ENCODE measurements at regions not wholly inside any gene's neighbourhood (a gene's known extent, or its start where the extent isn't known, plus 50 kb on each side); places are given as distances from the start of the nearest gene placed in this dataset.

DNA sequence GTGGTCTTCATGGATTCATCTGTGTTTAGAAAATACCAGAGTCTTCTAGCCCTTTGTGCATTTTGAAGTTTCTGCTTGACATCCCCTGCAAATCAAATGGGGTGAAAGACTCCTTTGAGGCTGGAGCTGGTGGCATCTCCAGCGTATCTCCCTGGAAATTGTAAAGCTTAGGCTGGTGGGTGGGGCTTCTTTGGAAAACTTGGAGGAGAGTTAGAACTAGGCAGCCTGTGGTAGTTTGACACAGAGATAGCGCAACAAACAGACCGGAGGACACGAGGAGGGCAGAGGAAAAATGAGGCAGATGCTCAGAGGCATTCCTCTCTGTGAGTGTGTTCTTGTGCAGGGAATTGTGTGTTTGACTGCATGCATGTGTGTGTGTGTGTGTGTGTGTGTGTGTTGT is 116.3 kb downstream of the IRX5 start:
- no peak for DNase-seq
- TF ChIP-seq POLR2A (IDR thresholded peaks at IDR 0.05), result no peak
- TF ChIP-seq, protein P1, sequence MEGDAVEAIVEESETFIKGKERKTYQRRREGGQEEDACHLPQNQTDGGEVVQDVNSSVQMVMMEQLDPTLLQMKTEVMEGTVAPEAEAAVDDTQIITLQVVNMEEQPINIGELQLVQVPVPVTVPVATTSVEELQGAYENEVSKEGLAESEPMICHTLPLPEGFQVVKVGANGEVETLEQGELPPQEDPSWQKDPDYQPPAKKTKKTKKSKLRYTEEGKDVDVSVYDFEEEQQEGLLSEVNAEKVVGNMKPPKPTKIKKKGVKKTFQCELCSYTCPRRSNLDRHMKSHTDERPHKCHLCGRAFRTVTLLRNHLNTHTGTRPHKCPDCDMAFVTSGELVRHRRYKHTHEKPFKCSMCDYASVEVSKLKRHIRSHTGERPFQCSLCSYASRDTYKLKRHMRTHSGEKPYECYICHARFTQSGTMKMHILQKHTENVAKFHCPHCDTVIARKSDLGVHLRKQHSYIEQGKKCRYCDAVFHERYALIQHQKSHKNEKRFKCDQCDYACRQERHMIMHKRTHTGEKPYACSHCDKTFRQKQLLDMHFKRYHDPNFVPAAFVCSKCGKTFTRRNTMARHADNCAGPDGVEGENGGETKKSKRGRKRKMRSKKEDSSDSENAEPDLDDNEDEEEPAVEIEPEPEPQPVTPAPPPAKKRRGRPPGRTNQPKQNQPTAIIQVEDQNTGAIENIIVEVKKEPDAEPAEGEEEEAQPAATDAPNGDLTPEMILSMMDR (IDR thresholded peaks at IDR 0.05), result no peak
- no peak overlapping the region for H3K27ac ChIP-seq
- H3K4me3 ChIP-seq, result no peak overlapping the region
- no peaks in the 10 kb centered on the region for H3K27me3 ChIP-seq
- no peaks in the 10 kb centered on the region for H3K4me1 ChIP-seq
- H3K36me3 ChIP-seq, result no peaks in the 10 kb centered on the region
- no peaks in the 10 kb centered on the region for H3K9me3 ChIP-seq

DNA sequence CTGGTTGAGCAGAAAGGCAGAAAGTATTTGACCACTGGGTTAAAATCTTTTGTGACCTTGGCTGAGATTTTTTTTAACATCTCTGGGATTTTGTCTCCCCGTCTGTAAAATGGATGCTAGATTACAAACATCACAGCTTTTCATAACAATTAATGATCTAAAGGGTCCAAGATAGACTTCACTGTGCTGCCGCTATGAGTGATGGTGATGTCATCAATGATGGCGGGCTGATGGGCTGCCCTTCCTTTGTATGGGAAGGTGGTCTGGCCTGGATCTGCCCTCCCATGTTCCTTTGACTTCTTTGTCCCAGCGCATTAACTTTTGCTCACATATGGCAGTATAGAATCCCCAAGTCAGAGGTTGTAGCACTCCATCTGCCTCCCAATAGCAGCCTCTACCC is 116.7 kb downstream of the IRX5 start:
- no peaks in the 10 kb centered on the region for H3K4me1 ChIP-seq
- H3K27me3 ChIP-seq, result no peaks in the 10 kb centered on the region
- no peaks in the 10 kb centered on the region for H3K36me3 ChIP-seq
- TF ChIP-seq, protein P1 (IDR thresholded peaks at IDR 0.05), result no peak
- no peak for TF ChIP-seq POLR2A (IDR thresholded peaks at IDR 0.05)
- no peak for DNase-seq
- no peak overlapping the region for H3K4me3 ChIP-seq
- no peaks in the 10 kb centered on the region for H3K9me3 ChIP-seq
- H3K27ac ChIP-seq, result no peak overlapping the region

DNA sequence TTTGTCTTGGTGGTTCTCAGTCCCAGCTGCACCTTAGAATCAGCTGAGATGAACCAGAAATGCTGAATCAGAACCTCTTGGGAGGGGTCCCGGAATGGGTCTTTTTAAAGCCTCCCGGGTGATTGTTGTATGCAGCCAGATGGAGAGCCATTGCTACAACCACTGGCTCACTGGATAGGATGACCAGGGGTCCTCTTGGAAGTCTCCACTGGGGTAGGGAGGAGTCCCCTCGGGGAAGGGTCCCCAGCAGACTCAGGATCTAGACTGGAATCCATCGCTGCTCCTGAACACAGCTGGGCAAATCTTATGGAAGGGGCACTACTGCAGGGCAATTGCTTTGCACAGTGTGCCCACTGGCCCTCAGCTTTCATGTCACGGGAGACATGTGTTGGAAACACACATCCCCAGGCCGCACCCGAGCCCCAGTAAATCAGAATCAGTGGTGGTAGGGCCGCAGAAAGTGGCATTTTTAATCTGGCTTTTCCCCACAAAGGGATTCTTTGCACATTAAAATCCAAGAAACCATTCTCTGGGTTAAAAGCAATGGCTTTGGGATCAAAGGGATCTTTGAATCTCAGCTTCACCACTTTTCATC is 117.3 kb downstream of the IRX5 start:
- Histone ChIP-seq H3K27me3 (no peaks in the 10 kb centered on the region), H3K4me1 (no peaks in the 10 kb centered on the region), H3K9me3 (no peaks in the 10 kb centered on the region), H3K4me3 (no peak overlapping the region), H3K36me3 (no peaks in the 10 kb centered on the region), H3K27ac (no peak overlapping the region)
- TF ChIP-seq POLR2A (IDR thresholded peaks at IDR 0.05), result no peak
- TF ChIP-seq, protein P1 (IDR thresholded peaks at IDR 0.05), result no peak
- no peak for DNase-seq

DNA sequence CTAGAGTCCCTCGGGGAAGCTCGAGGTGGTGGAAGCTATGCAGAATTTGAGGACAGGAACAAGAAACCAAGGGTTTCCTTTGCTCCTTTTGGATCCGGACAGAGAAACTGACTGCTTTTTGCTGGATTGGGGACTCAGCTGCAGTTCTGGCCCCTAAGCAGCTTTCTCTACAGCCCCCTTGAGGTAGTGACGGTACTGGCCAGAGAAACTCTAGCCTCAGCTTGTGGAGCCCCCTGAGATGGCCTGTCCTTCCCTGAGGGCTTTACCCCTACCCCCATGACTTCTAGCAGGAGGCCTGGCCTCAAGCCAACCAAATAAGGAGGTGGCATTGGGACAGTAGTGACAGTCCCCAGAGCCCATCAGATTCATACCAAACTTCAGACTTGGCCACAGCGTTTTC is 118.1 kb downstream of the IRX5 start:
- DNase-seq, result no peak

DNA sequence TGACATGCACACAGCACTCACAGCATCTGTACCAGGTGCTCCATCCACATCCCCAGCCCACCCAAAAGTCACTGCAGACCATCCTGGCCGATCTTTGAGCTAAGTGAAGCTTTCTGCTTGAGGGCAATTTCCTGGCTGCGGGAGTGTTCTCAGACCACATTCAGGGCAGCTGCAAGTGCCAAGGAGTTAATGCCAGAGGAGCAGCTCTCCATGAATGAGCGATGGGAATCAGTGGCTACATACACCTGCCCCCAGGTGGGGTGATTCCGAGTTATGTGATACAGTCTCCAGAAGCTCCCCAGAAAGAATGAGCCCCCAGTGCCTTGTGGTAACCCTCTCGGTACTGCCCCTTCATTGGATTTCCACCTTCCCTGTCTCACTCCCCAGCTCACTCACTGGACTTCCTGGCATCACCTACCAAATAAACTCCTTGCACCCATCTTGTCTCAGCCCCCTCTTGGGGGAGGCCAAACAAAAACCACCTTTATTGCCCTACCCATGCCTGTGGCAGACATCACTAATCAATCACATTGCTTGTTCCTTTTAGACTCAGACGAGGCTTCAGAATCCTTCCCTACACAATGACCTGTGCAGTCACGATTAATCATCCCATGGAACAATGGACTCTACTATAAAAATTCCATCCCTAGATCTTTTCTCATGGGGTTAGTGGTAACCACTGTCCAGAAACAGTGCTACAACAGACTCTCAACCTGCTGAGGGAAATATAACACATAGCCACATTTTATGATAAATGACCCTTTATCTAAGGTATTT is 121.1 kb downstream of the IRX5 start:
- no peak for TF ChIP-seq POLR2A (IDR thresholded peaks at IDR 0.05)
- TF ChIP-seq, protein P1 (IDR thresholded peaks at IDR 0.05), result no peak
- H3K4me3 ChIP-seq, result no peak overlapping the region
- H3K27ac ChIP-seq, result no peak overlapping the region
- H3K4me1 ChIP-seq, result peaks cover 0 to 6% (median 0%) of the 10 kb centered on the region in 4 donors
- no peaks in the 10 kb centered on the region for H3K9me3 ChIP-seq
- no peaks in the 10 kb centered on the region for H3K27me3 ChIP-seq
- DNase-seq, result no peak
- no peaks in the 10 kb centered on the region for H3K36me3 ChIP-seq

More for the DNA sequence above, 118.1 kb downstream of the IRX5 start:
- TF ChIP-seq POLR2A (IDR thresholded peaks at IDR 0.05), result no peak
- Histone ChIP-seq H3K4me1 (no peaks in the 10 kb centered on the region), H3K27me3 (no peaks in the 10 kb centered on the region), H3K36me3 (no peaks in the 10 kb centered on the region), H3K9me3 (no peaks in the 10 kb centered on the region), H3K4me3 (no peak overlapping the region), H3K27ac (no peak overlapping the region)

DNA sequence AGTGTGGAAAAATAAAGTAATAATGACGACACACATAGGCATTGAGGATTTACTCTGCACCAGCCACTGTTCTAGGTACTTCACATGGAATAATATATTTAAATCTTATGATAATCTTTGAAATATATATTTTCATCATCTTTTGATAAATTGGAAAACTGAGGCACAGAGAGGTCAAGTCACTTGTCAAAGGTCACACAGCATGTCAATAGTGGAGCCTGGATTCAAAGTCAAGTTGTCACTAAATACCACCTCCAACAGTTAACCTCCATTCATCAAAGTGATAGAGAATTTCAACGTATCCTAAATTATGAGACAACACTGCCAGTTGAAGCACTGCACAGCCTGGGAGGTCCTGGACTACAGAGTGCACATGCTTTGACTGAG is 121.7 kb downstream of the IRX5 start:
- TF ChIP-seq POLR2A (IDR thresholded peaks at IDR 0.05), result no peak
- TF ChIP-seq, protein P1 (IDR thresholded peaks at IDR 0.05), result no peak
- peaks cover 0 to 11% (median 0%) of the 10 kb centered on the region in 4 donors for H3K4me1 ChIP-seq
- no peaks in the 10 kb centered on the region for H3K27me3 ChIP-seq

More for the DNA sequence above, 121.7 kb downstream of the IRX5 start:
- DNase-seq, result no peak
- H3K4me3 ChIP-seq, result no peak overlapping the region
- H3K36me3 ChIP-seq, result no peaks in the 10 kb centered on the region
- H3K27ac ChIP-seq, result no peak overlapping the region
- H3K9me3 ChIP-seq, result no peaks in the 10 kb centered on the region

All from Peyer's patch (tissue), 4 donors.